LNCaP clone FGC (cell line): ENCODE measurements at regions not wholly inside any gene's neighbourhood (a gene's known extent, or its start where the extent isn't known, plus 50 kb on each side); places are given as distances from the start of the nearest gene placed in this dataset.
"Not testable (repeated sequence)": the region's sequence is repeated elsewhere in the genome, so short reads cannot be mapped to it uniquely, and the experiment has no call there.

Experiments
- DNase-seq: peaks from one replicate; pipeline ENCODE4 v3.0.0-alpha.2; 2011; ENCODE audit warnings: low read depth
- H3K4me3 ChIP-seq: 2 replicates; pipeline ENCODE4 v1.5.1; 2011; ENCODE audit warnings: mild to moderate bottlenecking, low read depth, low read length, control low read depth
- TF ChIP-seq, protein P1 (sequence below): IDR thresholded peaks from 2 replicates; pipeline ENCODE4 v1.5.1; 2012; ENCODE audit warnings: mild to moderate bottlenecking; ENCODE audit not compliant: control insufficient read depth, insufficient read depth; ENCODE audit errors: extremely low read depth

DNA sequence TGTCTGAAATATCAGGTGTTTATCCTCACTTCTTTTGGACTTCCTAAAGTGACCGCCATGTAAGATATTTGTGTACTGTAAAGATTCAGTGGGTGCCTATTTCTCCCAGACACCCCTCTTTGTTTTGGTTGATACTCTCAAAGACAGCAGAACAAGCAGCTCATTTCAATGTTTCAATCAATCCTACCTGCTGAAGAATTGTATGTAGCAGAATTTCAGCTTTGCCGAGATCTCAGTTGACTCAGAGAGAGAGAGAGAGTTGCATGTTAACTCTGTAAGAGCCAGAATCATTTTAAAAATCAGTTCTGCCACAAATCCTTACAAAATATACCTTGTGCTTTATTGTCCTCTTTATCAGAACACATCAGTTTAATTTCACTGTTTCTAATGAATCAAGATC lies 987.3 kb downstream of the ADGRL2 start:
- H3K4me3 ChIP-seq, result no peak overlapping the region
- TF ChIP-seq, protein P1, sequence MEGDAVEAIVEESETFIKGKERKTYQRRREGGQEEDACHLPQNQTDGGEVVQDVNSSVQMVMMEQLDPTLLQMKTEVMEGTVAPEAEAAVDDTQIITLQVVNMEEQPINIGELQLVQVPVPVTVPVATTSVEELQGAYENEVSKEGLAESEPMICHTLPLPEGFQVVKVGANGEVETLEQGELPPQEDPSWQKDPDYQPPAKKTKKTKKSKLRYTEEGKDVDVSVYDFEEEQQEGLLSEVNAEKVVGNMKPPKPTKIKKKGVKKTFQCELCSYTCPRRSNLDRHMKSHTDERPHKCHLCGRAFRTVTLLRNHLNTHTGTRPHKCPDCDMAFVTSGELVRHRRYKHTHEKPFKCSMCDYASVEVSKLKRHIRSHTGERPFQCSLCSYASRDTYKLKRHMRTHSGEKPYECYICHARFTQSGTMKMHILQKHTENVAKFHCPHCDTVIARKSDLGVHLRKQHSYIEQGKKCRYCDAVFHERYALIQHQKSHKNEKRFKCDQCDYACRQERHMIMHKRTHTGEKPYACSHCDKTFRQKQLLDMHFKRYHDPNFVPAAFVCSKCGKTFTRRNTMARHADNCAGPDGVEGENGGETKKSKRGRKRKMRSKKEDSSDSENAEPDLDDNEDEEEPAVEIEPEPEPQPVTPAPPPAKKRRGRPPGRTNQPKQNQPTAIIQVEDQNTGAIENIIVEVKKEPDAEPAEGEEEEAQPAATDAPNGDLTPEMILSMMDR, result no peak
- DNase-seq, result no peak

DNA sequence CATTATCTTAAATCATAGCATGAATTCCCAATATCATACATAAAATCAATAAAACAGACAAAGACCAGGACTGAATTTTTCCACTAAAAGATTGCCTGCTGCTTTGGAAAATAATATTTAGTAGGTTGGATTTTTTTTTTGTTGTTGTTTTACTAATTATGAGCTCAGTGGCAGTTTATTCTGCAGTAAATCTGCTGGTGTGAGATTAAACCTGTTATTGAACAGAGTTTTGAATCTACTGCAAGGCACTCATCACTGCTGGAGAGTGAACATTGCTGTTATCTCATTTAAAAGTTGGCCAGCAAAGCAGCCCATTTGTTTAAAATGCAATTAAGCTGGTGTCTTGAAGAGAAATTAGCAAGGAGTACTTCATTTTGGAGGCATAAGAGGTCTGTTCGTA lies 986.1 kb downstream of the ADGRL2 start:
- TF ChIP-seq, protein P1, result no peak
- no peak for DNase-seq

DNA sequence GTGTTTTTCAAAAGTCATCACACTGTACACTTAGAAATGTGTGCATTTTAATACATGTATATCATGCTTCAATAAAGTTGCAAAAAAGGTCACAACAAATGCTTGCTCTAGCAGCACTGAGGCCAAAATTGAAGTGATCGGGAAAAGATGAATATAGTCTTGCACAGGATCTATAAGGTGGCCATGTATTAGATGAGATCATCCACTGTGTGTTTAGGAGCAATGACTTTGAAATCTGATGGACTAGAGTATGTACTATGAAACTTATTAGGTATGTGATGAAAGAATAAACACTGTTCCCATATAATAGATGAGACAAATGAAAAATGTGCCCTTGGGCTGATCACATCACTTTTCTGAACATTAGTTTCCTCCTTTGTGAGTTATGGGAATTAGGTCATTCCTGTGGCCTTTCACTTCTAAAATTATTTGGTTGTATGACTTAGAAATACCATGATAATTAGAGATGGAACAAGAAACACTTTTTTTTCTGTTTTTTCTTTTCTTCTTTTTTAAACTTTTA lies 984.6 kb downstream of the ADGRL2 start:
- TF ChIP-seq, protein P1, result no peak

More for the DNA sequence above, 986.1 kb downstream of the ADGRL2 start:
- no peak overlapping the region for H3K4me3 ChIP-seq

DNA sequence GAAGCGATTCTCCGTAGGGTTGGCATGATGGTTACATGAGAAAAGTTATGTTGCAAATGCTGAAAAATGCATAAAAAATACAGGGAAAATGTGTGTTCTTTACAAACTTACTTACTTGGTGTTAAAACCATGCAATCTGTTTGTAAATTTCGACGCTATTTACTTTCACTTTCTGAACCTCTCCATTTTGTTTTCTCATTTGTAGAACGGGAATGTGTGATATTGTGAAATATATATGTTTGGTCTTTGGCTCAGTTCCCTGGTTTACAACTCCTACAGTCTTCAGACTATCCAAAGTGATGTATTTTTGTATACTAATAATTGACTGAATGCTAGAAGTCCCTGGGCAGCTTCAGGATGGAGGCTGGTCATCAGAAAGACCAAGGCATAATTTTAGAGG lies 982.3 kb downstream of the ADGRL2 start:
- H3K4me3 ChIP-seq, result no peak overlapping the region
- DNase-seq, result no peak
- TF ChIP-seq, protein P1, result no peak

More for the DNA sequence above, 984.6 kb downstream of the ADGRL2 start:
- no peak overlapping the region for H3K4me3 ChIP-seq
- no peak for DNase-seq

DNA sequence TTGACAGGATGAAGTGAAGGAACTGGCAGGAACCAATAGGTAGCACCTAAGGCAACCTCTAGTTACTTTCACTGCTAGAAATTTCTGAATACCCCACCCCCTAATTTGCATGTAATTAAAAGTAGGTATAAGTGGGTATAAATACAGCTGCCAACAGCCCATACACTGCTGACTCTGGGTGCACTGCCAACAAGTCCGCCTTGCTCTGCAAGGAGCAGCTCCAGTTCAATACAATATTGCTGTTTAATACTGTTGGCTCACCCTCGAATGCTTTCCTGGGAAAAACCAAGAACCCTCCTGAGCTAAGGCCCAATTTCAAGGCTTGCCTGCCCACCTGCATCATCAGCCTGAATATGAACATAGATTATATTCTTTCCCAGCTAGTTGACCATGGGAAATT lies 981.9 kb downstream of the ADGRL2 start:
- no peak for DNase-seq

DNA sequence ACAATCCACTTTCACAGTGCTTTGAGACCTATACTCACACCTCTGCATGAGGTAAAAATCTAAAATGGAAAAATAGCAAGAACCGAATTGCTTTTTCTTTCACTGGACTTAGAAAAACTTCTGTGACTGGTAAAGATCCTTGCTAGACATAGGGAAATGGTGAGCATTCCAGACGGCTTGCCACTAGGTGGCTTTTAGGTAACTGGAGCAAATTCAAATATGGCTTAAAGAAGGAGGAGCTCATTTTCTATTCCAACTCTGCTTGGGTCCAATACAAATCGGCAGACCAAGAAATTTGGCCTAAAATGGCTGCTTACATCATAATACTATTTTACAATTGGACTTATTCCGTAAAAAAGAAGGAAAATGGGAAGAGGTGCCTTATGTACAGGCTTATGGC lies 977.9 kb downstream of the ADGRL2 start:
- TF ChIP-seq, protein P1, result peak; percentile 36
- no peak for DNase-seq
- H3K4me3 ChIP-seq, result no peak overlapping the region

More for the DNA sequence above, 981.9 kb downstream of the ADGRL2 start:
- TF ChIP-seq, protein P1, result no peak
- no peak overlapping the region for H3K4me3 ChIP-seq

DNA sequence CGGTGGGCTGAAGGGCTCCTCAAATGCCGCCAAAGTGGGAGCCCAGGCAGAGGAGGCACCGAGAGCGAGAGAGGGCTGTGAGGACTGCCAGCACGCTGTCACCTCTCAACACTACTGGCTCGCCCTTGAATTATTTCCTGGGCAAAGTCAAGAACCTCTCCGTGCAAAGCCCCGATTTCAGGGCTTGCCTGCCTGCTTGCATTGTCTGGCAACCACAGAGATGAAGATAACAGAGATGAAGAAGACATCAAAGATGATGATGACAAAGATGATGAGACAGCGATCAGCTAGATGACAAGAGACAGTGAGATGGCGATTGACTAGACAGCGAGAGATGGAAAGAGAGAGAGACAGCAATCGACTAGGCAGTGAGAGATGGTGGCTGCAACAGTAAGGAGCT lies 976.5 kb downstream of the ADGRL2 start:
- no peak for DNase-seq
- no peak overlapping the region for H3K4me3 ChIP-seq
- TF ChIP-seq, protein P1, result no peak

DNA sequence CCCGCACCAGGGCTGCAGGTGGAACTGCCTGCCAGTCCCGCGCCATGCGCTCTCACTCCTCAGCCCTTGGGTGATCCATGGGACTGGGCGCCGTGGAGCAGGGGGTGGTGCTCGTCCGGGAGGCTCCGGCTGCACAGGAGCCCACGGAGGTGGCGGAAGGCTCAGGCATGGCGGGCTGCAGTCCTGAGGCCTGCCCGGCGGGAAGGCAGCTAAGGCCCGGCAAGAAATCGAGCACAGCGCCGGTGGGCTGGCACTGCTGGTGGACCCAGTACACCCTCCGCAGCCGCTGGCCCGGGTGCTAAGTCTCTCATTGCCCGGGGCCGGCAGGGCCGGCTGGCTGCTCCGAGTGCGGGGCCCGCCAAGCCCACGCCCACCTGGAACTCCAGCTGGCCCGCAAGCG lies 976.0 kb downstream of the ADGRL2 start:
- DNase-seq, result not testable (repeated sequence)

More for the DNA sequence above, 976.0 kb downstream of the ADGRL2 start:
- H3K4me3 ChIP-seq, result not testable (repeated sequence)
